Osteoblast (primary cell): ENCODE measurements at regions not wholly inside any gene's neighbourhood (a gene's known extent, or its start where the extent isn't known, plus 50 kb on each side); places are given as distances from the start of the nearest gene placed in this dataset.
"Not testable (repeated sequence)": the region's sequence is repeated elsewhere in the genome, so short reads cannot be mapped to it uniquely, and the experiment has no call there.

Experiments
- DNase-seq: peaks from one replicate; pipeline ENCODE4 v3.0.0; 2011; ENCODE audit warnings: low spot score, mixed read lengths; ENCODE audit not compliant: insufficient read length; ENCODE audit errors: missing footprints
- H2AFZ ChIP-seq: 2 replicates; pipeline ENCODE4 v1.6.0; 2011; ENCODE audit warnings: mild to moderate bottlenecking, low read length
- H3K27ac ChIP-seq: 2 replicates; pipeline ENCODE4 v1.5.1; 2011; ENCODE audit warnings: mild to moderate bottlenecking, low read depth, low read length, moderate library complexity
- H3K27me3 ChIP-seq: 2 replicates; pipeline ENCODE4 v1.6.0; 2012; ENCODE audit warnings: mild to moderate bottlenecking, control low read depth, inconsistent platforms, low read length, moderate library complexity; ENCODE audit not compliant: insufficient read depth
- H3K36me3 ChIP-seq: 2 replicates; pipeline ENCODE4 v1.5.1; 2011; ENCODE audit warnings: mild to moderate bottlenecking, low read length, control low read depth, moderate library complexity; ENCODE audit not compliant: insufficient read depth
- H3K4me1 ChIP-seq: 2 replicates; pipeline ENCODE4 v1.5.1; 2011; ENCODE audit warnings: mild to moderate bottlenecking, low read length, control low read depth, moderate library complexity; ENCODE audit not compliant: insufficient read depth
- H3K4me2 ChIP-seq: 2 replicates; pipeline ENCODE4 v1.6.0; 2011; ENCODE audit warnings: mild to moderate bottlenecking, low read length; ENCODE audit not compliant: insufficient read depth
- H3K4me3 ChIP-seq: fragments of 200-600 bp; sonication (generic); 3 replicates; pipeline ENCODE4 v1.5.1; 2012; ENCODE audit warnings: mild to moderate bottlenecking, low read length, inconsistent platforms; ENCODE audit not compliant: insufficient read depth
- H3K79me2 ChIP-seq: 2 replicates; pipeline ENCODE4 v1.6.0; 2012; ENCODE audit warnings: mild to moderate bottlenecking, low read length, control low read depth, inconsistent platforms; ENCODE audit not compliant: insufficient read depth
- H3K9me3 ChIP-seq: 2 replicates; pipeline ENCODE4 v1.5.1; 2011; ENCODE audit warnings: low read depth, low read length, control low read depth
- H4K20me1 ChIP-seq: 2 replicates; pipeline ENCODE4 v1.6.0; 2012; ENCODE audit warnings: mild to moderate bottlenecking, low read length, control low read depth; ENCODE audit not compliant: insufficient read depth
- TF ChIP-seq, protein P1 (sequence below): IDR thresholded peaks from 2 replicates; pipeline ENCODE4 v1.5.1; 2011; ENCODE audit warnings: mild to moderate bottlenecking, low read depth, low read length, moderate library complexity; ENCODE audit errors: extremely low read depth

- no peaks in the 10 kb centered on the region for H3K36me3 ChIP-seq
- no peak overlapping the region for H3K4me3 ChIP-seq
- H3K27ac ChIP-seq, result no peak overlapping the region
- H3K79me2 ChIP-seq, result no peaks in the 10 kb centered on the region
- no peaks in the 10 kb centered on the region for H3K27me3 ChIP-seq
- no peak for DNase-seq
- no peaks in the 10 kb centered on the region for H3K9me3 ChIP-seq
- H3K4me1 ChIP-seq, result peaks cover 12% of the 10 kb centered on the region
- no peak overlapping the region for H2AFZ ChIP-seq
- no peak overlapping the region for H3K4me2 ChIP-seq
- H4K20me1 ChIP-seq, result no peaks in the 10 kb centered on the region
- TF ChIP-seq, protein P1, sequence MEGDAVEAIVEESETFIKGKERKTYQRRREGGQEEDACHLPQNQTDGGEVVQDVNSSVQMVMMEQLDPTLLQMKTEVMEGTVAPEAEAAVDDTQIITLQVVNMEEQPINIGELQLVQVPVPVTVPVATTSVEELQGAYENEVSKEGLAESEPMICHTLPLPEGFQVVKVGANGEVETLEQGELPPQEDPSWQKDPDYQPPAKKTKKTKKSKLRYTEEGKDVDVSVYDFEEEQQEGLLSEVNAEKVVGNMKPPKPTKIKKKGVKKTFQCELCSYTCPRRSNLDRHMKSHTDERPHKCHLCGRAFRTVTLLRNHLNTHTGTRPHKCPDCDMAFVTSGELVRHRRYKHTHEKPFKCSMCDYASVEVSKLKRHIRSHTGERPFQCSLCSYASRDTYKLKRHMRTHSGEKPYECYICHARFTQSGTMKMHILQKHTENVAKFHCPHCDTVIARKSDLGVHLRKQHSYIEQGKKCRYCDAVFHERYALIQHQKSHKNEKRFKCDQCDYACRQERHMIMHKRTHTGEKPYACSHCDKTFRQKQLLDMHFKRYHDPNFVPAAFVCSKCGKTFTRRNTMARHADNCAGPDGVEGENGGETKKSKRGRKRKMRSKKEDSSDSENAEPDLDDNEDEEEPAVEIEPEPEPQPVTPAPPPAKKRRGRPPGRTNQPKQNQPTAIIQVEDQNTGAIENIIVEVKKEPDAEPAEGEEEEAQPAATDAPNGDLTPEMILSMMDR, result no peak
These were observed 410.4 kb downstream of the RPS24 start for GRCh38 chr10:78443900-78444571.

DNA sequence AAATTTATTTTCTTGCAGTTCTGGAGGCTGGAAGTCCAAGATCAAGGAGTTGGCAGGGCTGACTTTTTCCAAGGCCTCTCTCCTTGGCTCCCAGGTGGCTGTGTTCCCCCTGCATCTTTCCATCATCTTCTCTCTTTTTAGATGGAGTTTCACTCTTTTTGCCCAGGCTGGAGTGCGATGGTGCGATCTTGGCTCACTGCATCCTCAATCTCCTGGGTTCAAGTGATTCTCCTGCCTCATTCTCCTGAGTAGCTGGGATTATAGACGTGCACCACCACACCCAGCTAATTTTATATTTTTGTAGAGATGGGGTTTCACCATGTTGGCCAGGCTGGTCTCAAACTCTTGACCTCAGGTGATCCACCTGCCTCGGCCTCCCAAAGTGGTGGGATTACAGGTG is 411.1 kb downstream of the RPS24 start:
- H3K27ac ChIP-seq, H3K79me2 ChIP-seq, H3K9me3 ChIP-seq, H3K4me2 ChIP-seq, H3K36me3 ChIP-seq, H3K4me3 ChIP-seq, H3K27me3 ChIP-seq, DNase-seq, H2AFZ ChIP-seq, H4K20me1 ChIP-seq: not testable (repeated sequence)
- H3K4me1 ChIP-seq, result peaks cover 12% of the 10 kb centered on the region

DNA sequence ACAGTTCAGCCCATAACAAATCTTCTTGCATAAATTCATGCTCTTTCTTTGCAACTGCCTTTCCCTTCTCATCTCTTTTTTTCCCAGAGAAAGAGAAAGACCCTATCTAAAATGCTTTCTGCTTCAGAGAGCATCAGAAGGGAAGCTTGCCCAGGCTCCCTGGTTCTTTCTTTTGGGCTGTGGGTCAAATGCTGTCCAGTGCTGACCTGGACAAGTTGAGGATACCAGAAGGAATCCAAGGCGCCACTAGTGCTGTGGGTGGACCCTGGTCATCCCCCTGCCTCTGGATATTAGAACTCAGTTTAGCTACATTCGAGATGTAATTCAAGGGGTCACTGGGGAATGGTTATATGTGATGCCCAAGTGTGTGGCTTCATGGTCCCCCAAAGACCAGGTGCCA is 411.6 kb downstream of the RPS24 start:
- H3K27me3 ChIP-seq, result peaks cover 4% of the 10 kb centered on the region
- H3K4me1 ChIP-seq, result peaks cover 12% of the 10 kb centered on the region
- DNase-seq, result no peak
- H3K79me2 ChIP-seq, result no peaks in the 10 kb centered on the region
- H2AFZ ChIP-seq, result no peak overlapping the region
- H3K9me3 ChIP-seq, result no peaks in the 10 kb centered on the region
- no peak overlapping the region for H3K27ac ChIP-seq
- no peaks in the 10 kb centered on the region for H4K20me1 ChIP-seq
- TF ChIP-seq, protein P1, result no peak
- H3K36me3 ChIP-seq, result no peaks in the 10 kb centered on the region
- no peak overlapping the region for H3K4me3 ChIP-seq
- no peak overlapping the region for H3K4me2 ChIP-seq

GRCh38 chr10:78448470-78448869 is 414.8 kb downstream of the RPS24 start:
- TF ChIP-seq, protein P1, result no peak
- no peak overlapping the region for H3K4me3 ChIP-seq
- peaks cover 7% of the 10 kb centered on the region for H3K27me3 ChIP-seq
- no peak overlapping the region for H3K27ac ChIP-seq
- no peaks in the 10 kb centered on the region for H3K9me3 ChIP-seq
- H3K79me2 ChIP-seq, result no peaks in the 10 kb centered on the region
- H4K20me1 ChIP-seq, result no peaks in the 10 kb centered on the region
- H3K4me1 ChIP-seq, result peaks cover 12% of the 10 kb centered on the region
- no peaks in the 10 kb centered on the region for H3K36me3 ChIP-seq
- DNase-seq, result no peak
- H3K4me2 ChIP-seq, result no peak overlapping the region
- H2AFZ ChIP-seq, result no peak overlapping the region
